Fibroblast of skin of right quadriceps (primary cell): ENCODE measurements at regions not wholly inside any gene's neighbourhood (a gene's known extent, or its start where the extent isn't known, plus 50 kb on each side); places are given as distances from the start of the nearest gene placed in this dataset.
A peak's percentile ranks its signal among the peaks of the same experiment; 100 is the strongest.
"Not testable (repeated sequence)": the region's sequence is repeated elsewhere in the genome, so short reads cannot be mapped to it uniquely, and the experiment has no call there.

ENCODE experiments used
- DNase-seq: peaks from one replicate; pipeline ENCODE4 v3.0.0-alpha.2; 2013

DNA sequence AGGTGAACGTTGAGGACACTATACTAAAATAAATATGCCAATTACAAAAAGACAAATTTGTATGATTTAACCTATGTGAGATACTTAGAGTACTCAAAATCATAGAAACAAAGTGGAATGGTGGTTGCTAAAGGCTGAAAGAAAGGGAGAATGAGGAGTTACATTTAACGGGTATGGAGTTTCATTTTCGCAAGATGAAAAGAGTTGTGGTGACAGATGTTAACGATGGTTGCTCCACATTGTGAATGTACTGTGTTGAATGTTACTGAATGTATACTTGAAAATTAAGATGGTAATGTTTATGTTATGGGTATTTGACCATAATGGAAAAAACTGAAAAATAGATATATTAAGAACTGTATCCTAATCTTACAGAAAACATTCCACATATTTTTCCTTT, 51.3 kb upstream of the MOCS2 start:
- no peak for DNase-seq

DNA sequence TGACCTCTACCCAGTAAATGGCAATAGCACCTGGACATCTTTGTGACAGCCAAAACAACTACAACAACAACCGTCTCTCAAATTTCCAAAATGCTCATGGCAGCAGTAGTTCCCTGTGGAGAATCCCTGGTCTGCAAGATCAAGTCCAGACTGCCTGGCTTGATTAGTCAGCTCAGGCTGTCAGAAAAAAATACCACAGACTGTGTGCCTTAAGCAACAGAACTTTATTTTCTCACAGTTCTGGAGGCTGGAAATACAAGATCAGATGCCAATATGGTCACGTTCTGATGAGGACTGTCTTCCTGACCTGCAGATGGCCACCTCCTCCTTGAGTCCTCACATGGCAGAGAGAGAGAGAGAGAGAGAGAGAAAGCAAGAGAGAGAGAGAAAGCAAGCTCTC, 52.3 kb upstream of the MOCS2 start:
- DNase-seq: peak; percentile 31

DNA sequence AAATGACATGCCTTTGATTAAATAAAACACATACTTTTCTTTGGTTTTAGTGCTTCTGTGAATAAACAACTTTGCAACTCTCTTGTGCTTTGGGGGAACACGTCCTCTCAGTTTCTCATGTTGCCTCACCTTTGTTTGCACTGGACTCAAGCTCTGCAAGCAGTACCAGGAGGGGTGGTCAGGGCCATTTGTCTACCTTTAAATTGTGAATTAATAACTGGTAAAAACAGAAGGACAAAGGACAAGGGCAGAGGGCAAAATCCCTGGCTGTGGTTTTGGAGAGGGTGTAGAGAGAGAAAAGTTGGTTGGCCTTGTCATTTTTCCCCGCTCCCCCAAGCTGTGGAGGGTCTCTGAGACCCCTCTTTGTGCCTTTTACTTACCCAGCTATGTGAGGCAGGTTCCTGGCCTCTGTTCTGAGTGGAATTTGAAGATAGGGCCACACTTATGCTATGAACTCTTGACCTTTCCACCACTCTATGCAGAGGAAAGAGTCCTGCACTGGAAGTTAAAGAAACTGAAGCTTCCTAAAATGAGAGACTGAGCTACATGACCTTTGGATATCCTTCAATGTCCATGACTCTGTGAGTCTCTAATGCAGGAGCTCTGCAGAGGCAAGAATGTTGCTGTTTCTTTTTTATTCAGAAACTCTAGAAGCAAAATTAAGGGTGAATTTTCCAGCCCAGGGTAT, 55.1 kb upstream of the MOCS2 start:
- no peak for DNase-seq

DNA sequence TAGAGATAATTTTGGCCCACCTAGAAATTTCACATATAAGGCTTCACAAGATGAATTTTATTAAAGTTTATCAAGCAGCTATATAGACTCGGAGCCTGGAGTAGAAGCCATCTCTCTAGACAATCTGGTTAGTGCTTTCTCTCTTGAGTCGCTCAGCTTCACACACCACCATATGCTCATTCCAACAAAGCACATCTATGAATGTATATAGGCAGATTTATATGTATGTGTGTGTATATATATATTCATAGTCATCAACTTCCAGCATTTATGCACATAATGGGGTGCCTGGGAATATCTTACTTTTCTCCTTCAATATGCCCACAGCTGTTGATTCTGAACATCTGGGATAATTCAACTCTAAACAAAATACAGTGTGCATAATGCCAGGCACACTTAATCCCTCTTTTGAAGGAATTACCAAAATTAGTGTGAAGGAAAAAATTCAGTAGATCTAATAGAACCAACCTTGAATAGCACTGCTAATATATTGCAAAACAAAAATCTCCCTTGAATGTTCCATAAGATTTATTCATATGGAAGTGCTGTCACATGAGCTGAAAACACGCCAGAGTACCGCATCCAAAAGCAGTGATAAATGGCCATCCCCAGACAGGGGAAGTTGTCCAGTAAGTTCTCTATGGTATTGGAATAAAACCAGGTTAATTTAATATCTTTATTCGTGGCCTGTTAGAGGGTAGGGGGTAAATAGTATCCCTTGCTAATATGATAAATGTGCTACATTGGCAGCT, 56.0 kb upstream of the MOCS2 start:
- no peak for DNase-seq

DNA sequence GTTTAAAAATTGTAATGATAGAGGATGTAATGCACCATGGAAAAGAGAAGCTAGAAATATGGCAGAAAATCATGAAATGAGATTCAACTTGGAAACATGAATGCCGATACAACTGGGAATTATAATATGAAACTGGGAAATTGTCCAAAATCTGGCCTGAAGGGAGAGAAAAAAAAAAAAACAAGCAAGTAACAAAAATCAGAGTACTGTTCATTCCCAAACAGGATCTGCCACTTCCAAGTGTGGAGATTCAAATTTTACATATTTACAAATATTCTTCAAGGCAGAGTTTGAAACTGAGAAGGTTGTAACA, 56.6 kb upstream of the MOCS2 start:
- no peak for DNase-seq

DNA sequence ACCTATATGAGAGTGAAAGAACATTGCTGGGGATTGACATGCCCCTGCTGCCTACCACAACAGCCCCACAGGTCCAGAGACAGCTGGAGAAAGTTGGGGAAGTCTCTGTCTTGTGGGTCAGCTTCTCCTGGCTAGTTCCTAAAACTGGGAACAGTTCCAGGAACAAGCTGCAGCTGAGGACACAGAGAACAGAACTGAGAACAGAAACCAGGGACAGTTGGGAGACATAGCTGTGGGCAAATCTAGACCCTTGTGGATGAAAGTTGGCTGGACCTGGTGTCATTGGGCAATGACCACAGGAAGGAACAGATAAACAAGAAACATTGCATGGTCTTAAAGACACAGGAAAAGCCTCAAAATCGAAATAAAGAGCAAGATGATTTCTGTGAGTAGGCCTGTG, 58.3 kb upstream of the MOCS2 start:
- DNase-seq: peak; percentile 8

DNA sequence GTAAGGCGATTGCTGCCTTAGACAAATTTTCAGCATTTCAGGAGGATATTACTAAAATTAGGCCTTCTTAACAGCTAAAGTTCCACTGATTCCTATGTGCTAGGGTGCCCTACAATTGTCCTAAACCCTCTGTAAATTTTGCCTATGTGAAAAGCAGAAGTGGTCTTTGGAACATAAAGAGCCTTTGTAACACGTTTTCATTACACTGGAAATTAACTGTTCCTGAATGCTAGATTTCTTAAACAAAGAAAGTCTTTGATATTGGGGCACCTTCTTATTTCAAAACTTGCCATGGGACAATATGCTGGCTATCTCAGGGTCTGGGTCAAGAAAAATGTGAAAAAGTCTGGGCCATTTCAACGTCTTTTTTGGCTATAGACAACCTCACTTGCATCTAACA, 60.4 kb upstream of the MOCS2 start:
- DNase-seq: no peak

DNA sequence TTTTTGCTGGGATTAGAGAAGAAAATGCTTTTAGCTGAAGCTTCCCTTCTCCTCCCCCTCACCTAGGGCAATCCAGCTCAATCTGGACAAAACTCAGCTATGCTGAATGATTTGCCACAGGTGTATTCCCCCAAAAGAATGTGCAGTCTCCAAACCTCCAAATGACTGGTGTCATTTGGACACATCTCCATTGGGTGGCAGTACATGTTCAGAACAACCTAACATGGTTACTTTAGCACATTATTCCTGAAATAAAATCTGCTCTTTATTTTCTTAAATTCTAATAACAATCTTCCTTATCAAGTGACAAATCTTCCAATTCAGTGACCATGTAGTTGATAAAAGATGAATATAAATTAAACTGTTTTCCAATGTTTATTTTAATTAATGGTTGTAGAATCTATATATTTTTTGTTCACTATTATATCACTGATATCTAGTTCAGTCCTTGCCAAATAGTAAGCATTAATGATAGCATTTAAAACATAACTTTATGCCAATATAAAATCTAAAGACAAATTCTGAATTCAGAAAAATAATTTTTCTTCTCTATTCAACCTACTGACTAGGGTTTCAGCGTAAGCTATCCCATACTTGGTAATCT, 61.3 kb upstream of the MOCS2 start:
- peak; percentile 55 for DNase-seq

DNA sequence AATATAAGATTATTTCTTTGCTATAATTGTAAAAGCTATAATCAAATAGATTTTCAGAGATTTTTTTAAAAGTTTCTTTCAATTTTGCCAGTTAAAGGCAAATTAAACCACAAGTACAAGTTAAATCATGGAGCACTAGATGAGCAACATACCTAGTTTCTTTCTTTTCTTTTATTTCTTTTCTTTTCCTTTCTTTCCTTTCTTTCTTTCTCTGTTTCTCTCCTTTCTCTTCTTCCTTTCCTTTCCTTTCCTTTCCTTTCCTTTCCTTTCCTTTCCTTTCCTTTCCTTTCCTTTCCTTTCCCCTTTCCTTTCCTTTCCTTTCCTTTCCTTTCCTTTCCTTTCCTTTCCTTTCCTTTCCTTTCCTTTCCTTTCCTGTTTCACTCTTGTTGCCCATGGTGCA, 62.5 kb upstream of the MOCS2 start:
- DNase-seq: not testable (repeated sequence)

DNA sequence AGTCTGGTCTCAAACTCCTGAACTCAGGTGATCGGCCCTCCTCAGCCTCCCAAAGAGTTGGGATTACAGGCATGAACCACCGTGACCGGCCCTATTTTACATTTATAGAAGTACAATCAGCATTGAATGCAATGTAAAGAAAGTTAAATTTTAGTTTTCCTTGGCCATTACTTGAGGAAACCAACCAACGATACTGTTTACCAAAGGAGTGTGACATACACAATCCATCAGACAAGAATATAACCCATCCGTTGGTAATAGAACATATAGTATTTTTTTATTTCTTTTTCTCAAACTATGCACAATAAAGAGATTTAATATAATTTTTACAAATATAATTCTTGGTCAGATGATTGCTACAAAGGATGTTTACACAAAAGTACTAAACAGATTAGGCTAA, 63.1 kb upstream of the MOCS2 start:
- DNase-seq: no peak

DNA sequence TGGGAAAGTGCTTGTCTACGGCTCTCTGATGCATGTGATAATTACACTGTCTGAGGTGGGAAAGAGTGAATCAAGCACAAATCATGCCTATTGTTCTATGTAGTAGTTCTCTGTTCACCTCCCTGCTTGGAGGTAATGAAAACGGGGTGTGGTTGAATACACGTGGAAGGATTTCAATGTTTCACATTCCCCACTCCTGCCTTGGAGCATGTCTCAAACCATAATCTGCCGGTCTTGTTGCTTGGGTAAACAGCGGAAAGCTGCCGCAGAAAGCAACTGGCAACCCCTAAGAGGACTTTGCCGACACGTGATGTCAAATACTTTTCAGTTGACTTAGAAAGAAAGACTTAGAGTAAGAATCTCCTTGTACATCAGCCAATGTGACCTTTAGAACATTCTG, 63.5 kb upstream of the MOCS2 start:
- no peak for DNase-seq

DNA sequence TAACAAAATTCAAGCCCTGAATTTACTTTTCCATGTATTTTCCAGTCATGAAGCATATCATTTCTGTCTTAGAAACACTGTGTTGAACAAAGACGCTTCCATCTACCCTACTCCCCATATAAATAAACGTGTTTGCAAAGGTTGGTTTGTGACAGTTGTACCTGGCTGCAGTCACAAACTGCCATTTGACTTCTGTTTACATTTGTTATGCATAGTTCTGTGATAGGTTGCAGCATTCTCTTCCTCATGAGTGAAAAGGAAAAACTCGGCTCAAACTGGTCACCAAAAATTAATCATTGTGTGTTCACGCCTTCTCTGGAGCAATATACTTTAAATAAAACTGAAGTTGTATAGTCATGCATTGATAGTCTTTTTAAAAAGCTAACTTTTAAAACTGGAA, 69.3 kb upstream of the MOCS2 start:
- DNase-seq: no peak

DNA sequence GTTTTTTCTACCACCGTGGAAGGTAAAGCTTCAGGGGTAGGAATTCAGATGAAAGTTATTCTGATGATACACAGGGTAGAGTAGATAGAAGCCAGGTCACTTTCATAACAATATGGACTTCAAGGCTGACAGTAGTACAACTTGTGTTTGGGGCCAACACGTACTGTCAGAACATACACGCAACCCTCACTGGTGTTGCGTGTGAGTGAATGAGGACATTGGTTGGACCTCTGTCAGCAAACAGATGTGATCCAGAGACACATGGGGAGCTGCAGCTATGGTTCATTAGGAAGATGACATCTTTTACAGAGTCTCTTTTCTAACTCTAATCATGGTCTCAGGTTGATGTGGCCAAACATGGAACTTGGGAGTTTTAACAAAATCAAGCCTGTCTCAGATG, 70.1 kb upstream of the MOCS2 start:
- no peak for DNase-seq

DNA sequence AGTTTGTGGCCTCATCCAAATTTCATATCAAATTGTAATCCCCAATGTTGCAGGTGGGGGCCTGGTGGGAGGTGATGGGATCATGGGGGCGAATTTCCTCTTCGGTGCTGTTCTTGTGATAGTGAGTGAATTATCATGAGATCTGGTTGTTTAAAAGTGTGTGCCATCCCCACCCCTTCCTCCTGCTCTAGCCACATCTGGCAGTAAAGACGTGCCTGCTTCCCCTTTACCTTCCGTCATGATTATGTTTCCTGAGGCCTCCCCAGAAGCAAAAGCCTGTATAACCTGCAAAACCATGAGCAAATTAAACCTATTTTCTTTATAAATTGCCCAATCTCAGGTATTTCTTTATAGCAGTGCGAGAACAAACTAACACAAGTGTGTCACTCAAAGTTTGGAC, 71.0 kb upstream of the MOCS2 start:
- no peak for DNase-seq

DNA sequence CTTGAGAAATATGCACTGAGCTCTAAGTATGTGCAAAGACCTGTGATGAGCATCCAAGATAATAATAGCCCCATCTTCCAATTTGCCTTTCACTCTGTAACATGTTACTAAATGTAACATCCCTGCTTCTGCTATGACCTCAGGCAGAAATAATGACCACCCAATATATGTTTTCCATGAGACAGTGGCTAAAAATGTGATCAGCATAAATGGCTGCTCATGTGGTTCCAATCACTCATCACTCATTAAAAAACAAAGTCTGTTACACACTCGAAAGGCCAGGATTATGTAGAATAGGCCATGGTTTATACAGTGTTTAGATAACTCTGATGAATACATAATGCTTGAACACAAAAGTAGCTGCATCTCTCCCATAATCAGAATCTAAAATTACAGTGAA, 71.4 kb upstream of the MOCS2 start:
- DNase-seq: peak; percentile 41

DNA sequence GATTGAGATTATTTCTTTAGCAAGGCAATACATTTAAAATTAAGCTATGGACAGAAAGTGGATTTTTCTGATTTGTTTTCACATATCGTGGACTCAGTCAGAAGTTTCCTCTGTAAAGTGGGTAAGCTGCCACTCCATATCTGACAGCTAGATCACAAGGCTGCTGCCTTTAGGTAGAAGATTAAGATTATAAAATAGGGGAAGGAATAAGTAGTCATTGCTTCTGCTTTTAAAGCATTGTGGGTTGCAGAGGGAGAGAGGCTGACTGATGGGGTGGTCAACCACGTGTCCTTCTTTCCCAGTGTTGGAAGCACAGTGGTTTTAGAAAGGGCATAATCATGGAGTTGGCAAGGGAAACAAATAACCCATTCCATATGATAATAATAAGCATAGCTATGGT, 74.3 kb upstream of the MOCS2 start:
- no peak for DNase-seq

DNA sequence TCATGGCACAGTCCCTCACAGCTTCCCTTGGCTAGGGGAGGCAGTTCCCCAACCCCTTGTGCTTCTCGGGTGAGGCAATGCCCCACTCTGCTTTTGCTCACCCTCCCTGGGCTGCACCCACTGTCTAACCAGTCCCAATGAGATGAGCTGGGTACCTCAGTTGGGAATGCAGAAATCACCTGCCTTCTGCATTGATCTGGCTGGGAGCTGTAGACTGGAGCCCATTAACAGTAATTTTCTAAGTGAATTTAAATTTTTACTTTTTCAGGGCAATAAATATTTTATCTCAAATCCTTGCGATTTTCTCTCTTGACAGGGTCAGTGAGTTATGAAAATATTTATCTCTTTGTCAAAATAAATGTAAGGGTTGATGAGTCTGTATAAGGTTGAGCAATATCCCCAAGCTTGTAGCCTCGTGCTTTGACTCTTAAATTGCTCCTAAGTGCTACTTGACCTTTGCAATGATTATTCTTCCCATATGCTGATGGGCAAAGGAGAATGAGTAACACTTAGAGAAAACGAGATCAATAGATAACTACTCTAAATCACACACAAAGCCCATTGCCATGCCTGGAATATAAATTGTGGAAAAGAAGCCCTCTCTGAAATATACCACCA, 82.1 kb upstream of the MOCS2 start:
- no peak for DNase-seq

DNA sequence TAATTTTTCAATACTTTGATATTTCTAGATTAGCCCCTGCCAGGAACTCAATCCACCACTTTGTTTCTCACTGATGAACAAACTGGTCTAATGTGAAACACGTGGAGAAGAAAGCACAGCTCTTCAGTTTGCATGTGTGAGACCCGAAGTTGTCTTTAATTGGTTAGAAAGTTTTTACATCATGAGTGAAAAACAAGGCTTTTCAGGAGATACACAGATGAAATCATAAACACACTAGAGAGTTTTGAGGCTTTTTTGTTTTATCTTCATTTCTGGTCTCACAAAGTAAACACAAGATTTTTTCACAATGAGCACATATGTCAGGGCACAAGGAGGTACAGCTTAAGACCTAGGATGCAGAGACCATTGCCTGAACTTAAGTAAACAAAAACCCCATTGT, 84.5 kb upstream of the MOCS2 start:
- DNase-seq: peak; percentile 6

DNA sequence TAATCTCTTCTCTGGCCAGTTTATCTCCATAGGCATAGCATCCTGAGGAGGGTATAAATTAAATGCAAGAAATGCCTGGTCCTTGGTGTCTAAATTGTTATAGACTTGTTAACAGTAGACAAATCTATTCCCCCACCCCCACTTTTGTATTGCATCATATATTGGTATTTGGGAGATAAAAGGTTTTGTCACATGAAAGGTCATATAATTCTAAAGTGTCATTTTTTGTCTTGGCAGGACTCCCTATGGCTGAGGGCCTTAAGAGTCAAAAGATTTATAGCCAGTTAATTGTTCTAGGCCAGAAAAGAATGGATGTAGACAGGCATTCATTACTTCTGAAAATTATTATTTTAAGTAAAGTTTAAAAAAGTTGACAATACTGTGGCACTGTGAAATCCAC, 90.3 kb upstream of the MOCS2 start:
- no peak for DNase-seq

DNA sequence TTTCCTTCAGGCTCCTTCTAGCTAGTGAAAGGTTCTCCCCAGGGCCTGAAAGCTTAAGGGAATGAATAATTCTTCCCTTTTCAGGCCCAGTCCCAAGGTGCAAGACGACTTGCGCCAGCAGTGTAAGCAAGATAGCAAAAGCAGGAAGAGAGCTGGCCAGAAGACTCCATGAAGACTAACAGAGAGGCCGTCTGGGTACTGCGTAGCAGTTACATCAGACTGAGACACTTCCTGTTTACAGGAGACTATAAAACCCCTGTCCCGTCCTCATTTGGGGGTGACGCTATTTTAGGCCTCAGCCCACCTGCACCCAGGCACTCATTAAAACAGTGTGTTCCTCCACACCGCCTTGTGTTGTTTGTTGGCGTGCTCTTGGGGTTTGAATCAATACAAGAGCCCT, 90.7 kb upstream of the MOCS2 start:
- DNase-seq: no peak

DNA sequence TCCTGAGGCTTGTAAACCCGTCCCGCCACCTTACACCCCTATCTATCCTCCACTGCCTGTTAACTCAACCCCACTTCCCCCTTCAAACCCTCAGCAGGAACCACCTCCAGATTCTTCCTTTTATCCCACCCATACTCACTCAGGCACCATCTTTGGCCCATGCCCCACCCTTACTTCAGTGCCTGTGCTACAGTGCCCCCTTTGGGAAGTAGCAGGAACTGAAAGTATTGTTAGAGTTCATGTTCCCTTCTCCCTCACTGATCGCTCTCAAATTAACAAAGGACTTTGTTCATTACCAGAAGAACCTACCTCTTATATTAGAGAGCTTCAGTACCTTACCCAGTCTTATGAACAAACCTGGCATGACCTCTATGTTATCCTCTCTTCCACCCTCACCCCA, 92.2 kb upstream of the MOCS2 start:
- no peak for DNase-seq

DNA sequence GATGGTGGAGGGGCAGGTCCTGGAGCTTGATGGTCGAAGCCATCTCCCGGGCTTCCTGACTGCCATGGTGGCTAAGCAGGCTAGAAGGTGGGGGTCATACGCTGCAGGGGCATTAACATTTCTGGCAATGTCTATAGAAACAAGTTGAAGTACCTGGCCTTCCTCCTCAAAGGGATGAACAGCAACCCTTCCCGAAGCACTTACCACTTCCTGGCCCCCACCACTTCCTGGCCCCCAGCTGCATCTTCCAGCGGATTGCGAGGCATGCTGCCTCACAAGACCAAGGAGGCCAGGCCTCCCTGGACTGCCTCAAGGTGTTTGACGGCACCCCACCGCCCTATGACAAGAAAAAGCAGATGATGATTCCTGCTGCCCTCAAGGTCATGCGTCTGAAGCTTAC, 97.0 kb upstream of the MOCS2 start:
- no peak for DNase-seq

DNA sequence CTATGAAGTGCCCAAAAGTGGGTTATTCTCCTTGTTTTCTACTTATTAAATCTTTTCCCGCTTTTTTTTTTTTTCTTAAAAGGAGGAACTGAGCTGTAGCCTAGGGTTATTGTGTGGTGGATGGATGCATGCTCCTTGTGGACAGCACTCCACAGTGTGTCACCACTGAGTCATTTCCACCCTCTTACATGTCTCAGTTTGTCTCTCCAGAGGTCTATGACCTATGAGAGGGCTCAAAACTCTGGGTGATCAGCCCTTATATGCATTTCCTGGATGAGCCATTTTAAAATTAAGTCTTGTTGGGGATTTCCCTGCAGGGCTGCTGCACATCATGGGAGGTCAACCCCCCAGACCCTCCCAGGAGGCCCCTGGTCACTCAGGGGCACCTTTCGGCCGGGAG, 102.2 kb upstream of the MOCS2 start:
- peak; percentile 56 for DNase-seq

DNA sequence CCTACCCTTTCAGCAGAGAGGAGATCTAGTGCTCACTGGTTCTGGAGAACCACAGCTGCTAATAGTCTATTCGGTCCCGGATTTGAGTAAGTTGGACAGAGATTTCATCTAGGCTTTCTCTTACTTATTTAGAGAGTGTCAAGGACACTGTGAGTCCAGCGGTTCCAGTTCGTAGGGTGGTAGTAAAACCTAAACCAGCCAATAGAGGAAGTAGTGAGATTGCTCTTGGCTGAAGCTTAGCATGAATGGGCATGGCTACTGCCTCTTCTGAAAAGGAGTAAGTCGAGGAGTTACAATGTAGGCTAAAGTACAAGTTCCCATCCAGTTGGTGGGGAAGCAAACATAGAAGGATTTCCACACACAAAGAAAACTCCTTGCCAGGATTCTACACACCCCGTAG, 109.6 kb upstream of the MOCS2 start:
- DNase-seq: no peak
